NOMO-1 treated with DMSO at 0.1 percent for 48 hours (cell line): ENCODE measurements at regions not wholly inside any gene's neighbourhood (a gene's known extent, or its start where the extent isn't known, plus 50 kb on each side); places are given as distances from the start of the nearest gene placed in this dataset.

Experiments
- DNase-seq: peaks from one replicate; lab custom pipeline; 2025; ENCODE audit not compliant: unreplicated experiment; lab: John Stamatoyannopoulos, UW

- no peak for DNase-seq
Measured at GRCh38 chr6:40910260-40910893, 128.6 kb downstream of the UNC5CL start.

GRCh38 chr6:40909811-40910210 lies 129.2 kb downstream of the UNC5CL start:
- no peak for DNase-seq

GRCh38 chr6:40907198-40907701 lies 131.8 kb downstream of the UNC5CL start:
- DNase-seq: no peak

- no peak for DNase-seq
Measured at GRCh38 chr6:40906759-40907158, 132.3 kb downstream of the UNC5CL start.

- DNase-seq: no peak
Measured at GRCh38 chr6:40904583-40905194, 134.3 kb downstream of the UNC5CL start.

- DNase-seq: no peak
Measured at GRCh38 chr6:40903456-40903855, 135.6 kb downstream of the UNC5CL start.

GRCh38 chr6:40901322-40902055 lies 137.5 kb downstream of the UNC5CL start:
- DNase-seq: no peak

- DNase-seq: no peak
Measured at GRCh38 chr6:40900791-40901190, 138.2 kb downstream of the UNC5CL start.

GRCh38 chr6:40899684-40900155 lies 139.3 kb downstream of the UNC5CL start:
- DNase-seq: no peak

- no peak for DNase-seq
Measured at GRCh38 chr6:40898073-40898472, 140.9 kb downstream of the UNC5CL start.

- DNase-seq: no peak
Measured at GRCh38 chr6:40897390-40898003, 141.5 kb downstream of the UNC5CL start.

- no peak for DNase-seq
Measured at GRCh38 chr6:40896696-40897095, 142.3 kb downstream of the UNC5CL start.

- DNase-seq: no peak
Measured at GRCh38 chr6:40894962-40895799, 143.8 kb downstream of the UNC5CL start.

GRCh38 chr6:40893021-40893420 lies 146.0 kb downstream of the UNC5CL start:
- no peak for DNase-seq

GRCh38 chr6:40892223-40892622 lies 146.8 kb downstream of the UNC5CL start:
- DNase-seq: no peak

GRCh38 chr6:40891686-40892085 lies 147.3 kb downstream of the UNC5CL start:
- no peak for DNase-seq

- DNase-seq: no peak
Measured at GRCh38 chr6:40891131-40891530, 147.9 kb downstream of the UNC5CL start.

GRCh38 chr6:40889137-40889832 lies 149.7 kb downstream of the UNC5CL start:
- DNase-seq: no peak

GRCh38 chr6:40888456-40888990 lies 150.5 kb downstream of the UNC5CL start:
- no peak for DNase-seq
